ENCODE measurements at regions not wholly inside any gene's neighbourhood (a gene's known extent, or its start where the extent isn't known, plus 50 kb on each side); places are given as distances from the start of the nearest gene placed in this dataset.

GRCh38 chr2:237214030-237214675 is 128.5 kb downstream of the COPS8 start:
- Histone ChIP-seq H3K9ac (replicated peaks; ENCODE audit: extremely low read depth, insufficient read depth, low read length) (no peak overlapping the region), H3K9me1 (replicated peaks; ENCODE audit: control insufficient read depth, extremely low read depth, insufficient read depth, low read length) (no peaks in the 10 kb centered on the region), H3K4me2 (ENCODE audit: insufficient read depth, low read length) (no peak overlapping the region), H3K79me2 (ENCODE audit: control insufficient read depth, insufficient read depth, low read length) (no peaks in the 10 kb centered on the region), H4K20me1 (replicated peaks; ENCODE audit: control insufficient read depth, extremely low read depth, insufficient read depth, low read length) (no peaks in the 10 kb centered on the region), H3K9me3 (replicated peaks; ENCODE audit: control insufficient read depth, insufficient read depth, low read length) (no peaks in the 10 kb centered on the region), H3K4me3 (replicated peaks in 1 of 3; ENCODE audit: insufficient read depth in 1 of 3, low read depth in 1 of 3, low read length in 3 of 3) (no peak overlapping the region), H3K27me3 (ENCODE audit: control insufficient read depth in 2 of 2, insufficient read depth in 2 of 2, low read length in 2 of 2) (peaks cover 0 to 4% of the 10 kb centered on the region in 2 experiments), H3K4me1 (ENCODE audit: control insufficient read depth, extremely low read depth, insufficient read depth, low read length) (no peaks in the 10 kb centered on the region), H2AFZ (ENCODE audit: low read depth, low read length) (no peak overlapping the region), H3K36me3 (ENCODE audit: control insufficient read depth in 2 of 2, extremely low read depth in 1 of 2, insufficient read depth in 2 of 2, low read length in 2 of 2) (no peaks in the 10 kb centered on the region), H3K27ac (ENCODE audit: insufficient read depth, low read depth, low read length) (no peak overlapping the region)
- DNase-seq (ENCODE audit: low read depth, low spot score) (no peak), FAIRE-seq (no peak)
- POLR2A ChIA-PET: no interaction called here
- TF ChIP-seq CTCF (IDR thresholded peaks at IDR 0.05; ENCODE audit: extremely low read depth in 1 of 2, insufficient read depth in 1 of 2, low read depth in 1 of 2, low read length in 2 of 2) (no peak), MYC (IDR thresholded peaks at IDR 0.05; ENCODE audit: low read depth, low read length) (no peak), MAX (IDR thresholded peaks at IDR 0.05; ENCODE audit: insufficient read depth, insufficient read length) (no peak), JUN (IDR thresholded peaks at IDR 0.05; ENCODE audit: borderline replicate concordance, insufficient read depth, insufficient read length, low read depth) (no peak), POLR2AphosphoS5 (IDR thresholded peaks at IDR 0.05; ENCODE audit: insufficient read depth, low read depth, low read length) (no peak)
- intact Hi-C loops (cut with micrococcal nuclease) (no loop called here), dilution Hi-C loops (cut with MboI; ENCODE audit: extremely low pct_ligation_motif_present, low sequenced_read_pairs) (no loop called here)
- CTCF ChIA-PET: no interaction called here
- no TSS peak for BruUV-seq (replicated peaks)

- DNase-seq (ENCODE audit: low read depth, low spot score): no peak
- no peak overlapping the region for H3K4me2 ChIP-seq (ENCODE audit: insufficient read depth, low read length)
- TF ChIP-seq GATA2 (IDR thresholded peaks at IDR 0.05; ENCODE audit: insufficient read depth, insufficient read length, low read depth, low read length): no peak
- no peak for TF ChIP-seq EZH2 (IDR thresholded peaks at IDR 0.05; ENCODE audit: borderline replicate concordance, low read depth, low read length, severe bottlenecking)
- TF ChIP-seq POLR2A (IDR thresholded peaks at IDR 0.05; ENCODE audit: low read depth, low read length): no peak
- no peak for TF ChIP-seq FOS (IDR thresholded peaks at IDR 0.05; ENCODE audit: borderline replicate concordance, insufficient read depth, low read length)
- TF ChIP-seq POLR2AphosphoS5 (IDR thresholded peaks at IDR 0.05; ENCODE audit: insufficient read depth, low read depth, low read length): no peak
- TF ChIP-seq MYC (IDR thresholded peaks at IDR 0.05; ENCODE audit: low read depth, low read length): no peak
- no peak for TF ChIP-seq MAX (IDR thresholded peaks at IDR 0.05; ENCODE audit: insufficient read depth, insufficient read length)
- TF ChIP-seq JUN (IDR thresholded peaks at IDR 0.05; ENCODE audit: borderline replicate concordance, insufficient read depth, insufficient read length, low read depth): no peak
- TF ChIP-seq CTCF (IDR thresholded peaks at IDR 0.05; ENCODE audit: extremely low read depth in 1 of 2, insufficient read depth in 1 of 2, low read depth in 1 of 2, low read length in 2 of 2): no peak
- CTCF ChIA-PET: no interaction called here
- POLR2A ChIA-PET: no interaction called here
- FAIRE-seq: no peak
- no peak overlapping the region for H3K4me3 ChIP-seq (replicated peaks in 1 of 3; ENCODE audit: insufficient read depth in 1 of 3, low read depth in 1 of 3, low read length in 3 of 3)
- no TSS peak for BruUV-seq (replicated peaks)
- H4K20me1 ChIP-seq (replicated peaks; ENCODE audit: control insufficient read depth, extremely low read depth, insufficient read depth, low read length): no peaks in the 10 kb centered on the region
- no peaks in the 10 kb centered on the region for H3K9me1 ChIP-seq (replicated peaks; ENCODE audit: control insufficient read depth, extremely low read depth, insufficient read depth, low read length)
- no peaks in the 10 kb centered on the region for H3K36me3 ChIP-seq (ENCODE audit: control insufficient read depth in 2 of 2, extremely low read depth in 1 of 2, insufficient read depth in 2 of 2, low read length in 2 of 2)
- H3K4me1 ChIP-seq (ENCODE audit: control insufficient read depth, extremely low read depth, insufficient read depth, low read length): no peaks in the 10 kb centered on the region
- intact Hi-C loops (cut with micrococcal nuclease) (no loop called here), dilution Hi-C loops (cut with MboI; ENCODE audit: extremely low pct_ligation_motif_present, low sequenced_read_pairs) (no loop called here)
- H3K9me3 ChIP-seq (replicated peaks; ENCODE audit: control insufficient read depth, insufficient read depth, low read length): no peaks in the 10 kb centered on the region
- H3K27ac ChIP-seq (ENCODE audit: insufficient read depth, low read depth, low read length): no peak overlapping the region
- no peaks in the 10 kb centered on the region for H3K79me2 ChIP-seq (ENCODE audit: control insufficient read depth, insufficient read depth, low read length)
- no peak overlapping the region for H3K9ac ChIP-seq (replicated peaks; ENCODE audit: extremely low read depth, insufficient read depth, low read length)
- peaks cover 0 to 4% of the 10 kb centered on the region in 2 experiments for H3K27me3 ChIP-seq (ENCODE audit: control insufficient read depth in 2 of 2, insufficient read depth in 2 of 2, low read length in 2 of 2)
- H2AFZ ChIP-seq (ENCODE audit: low read depth, low read length): no peak overlapping the region
These were observed 129.3 kb downstream of the COPS8 start for GRCh38 chr2:237214963-237215362.
